ENCODE measurements at regions not wholly inside any gene's neighbourhood (a gene's known extent, or its start where the extent isn't known, plus 50 kb on each side); places are given as distances from the start of the nearest gene placed in this dataset.

GRCh38 chr14:38419579-38419978 lies 163.7 kb upstream of the CLEC14A start:
- TF ChIP-seq, protein P1, sequence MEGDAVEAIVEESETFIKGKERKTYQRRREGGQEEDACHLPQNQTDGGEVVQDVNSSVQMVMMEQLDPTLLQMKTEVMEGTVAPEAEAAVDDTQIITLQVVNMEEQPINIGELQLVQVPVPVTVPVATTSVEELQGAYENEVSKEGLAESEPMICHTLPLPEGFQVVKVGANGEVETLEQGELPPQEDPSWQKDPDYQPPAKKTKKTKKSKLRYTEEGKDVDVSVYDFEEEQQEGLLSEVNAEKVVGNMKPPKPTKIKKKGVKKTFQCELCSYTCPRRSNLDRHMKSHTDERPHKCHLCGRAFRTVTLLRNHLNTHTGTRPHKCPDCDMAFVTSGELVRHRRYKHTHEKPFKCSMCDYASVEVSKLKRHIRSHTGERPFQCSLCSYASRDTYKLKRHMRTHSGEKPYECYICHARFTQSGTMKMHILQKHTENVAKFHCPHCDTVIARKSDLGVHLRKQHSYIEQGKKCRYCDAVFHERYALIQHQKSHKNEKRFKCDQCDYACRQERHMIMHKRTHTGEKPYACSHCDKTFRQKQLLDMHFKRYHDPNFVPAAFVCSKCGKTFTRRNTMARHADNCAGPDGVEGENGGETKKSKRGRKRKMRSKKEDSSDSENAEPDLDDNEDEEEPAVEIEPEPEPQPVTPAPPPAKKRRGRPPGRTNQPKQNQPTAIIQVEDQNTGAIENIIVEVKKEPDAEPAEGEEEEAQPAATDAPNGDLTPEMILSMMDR (IDR thresholded peaks at IDR 0.05; ENCODE audit: low read depth, low read length): no peak
- no peak for TF ChIP-seq EZH2phosphoT487 (IDR thresholded peaks at IDR 0.05; ENCODE audit: low read depth)

Data from OCI-LY3 (cell line).